ENCODE measurements at regions not wholly inside any gene's neighbourhood (a gene's known extent, or its start where the extent isn't known, plus 50 kb on each side); places are given as distances from the start of the nearest gene placed in this dataset.

DNA sequence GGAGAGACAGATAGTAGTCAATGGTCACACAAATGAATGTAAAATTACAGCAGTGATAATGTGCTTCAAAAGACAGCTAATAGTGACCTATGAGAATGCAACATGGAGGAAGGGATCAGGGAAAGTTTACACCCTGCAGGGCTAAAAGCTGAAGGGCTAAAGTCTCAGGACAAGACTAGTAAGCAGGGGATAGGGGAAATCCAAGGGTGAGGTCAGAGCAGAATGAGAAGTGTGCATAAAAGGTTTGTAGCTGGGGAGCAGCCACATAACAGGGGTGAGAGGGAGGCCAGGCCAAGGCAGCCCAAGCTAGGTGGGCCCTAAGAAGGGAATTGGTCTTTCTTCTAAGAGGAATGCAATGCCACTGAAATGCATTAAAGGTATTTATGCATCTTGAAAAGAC, 746.3 kb downstream of the SATB2 start:
- Histone ChIP-seq H3K9ac (ENCODE audit: control insufficient read depth, extremely low read depth, insufficient read depth, low read length) (no peak overlapping the region), H4K20me1 (ENCODE audit: control insufficient read depth, extremely low read depth, insufficient read depth, low read length) (no peaks in the 10 kb centered on the region), H3K27ac (ENCODE audit: control insufficient read depth, insufficient read depth, low read length) (no peak overlapping the region), H3K4me1 (ENCODE audit: control insufficient read depth, extremely low read depth, insufficient read depth, low read length) (no peaks in the 10 kb centered on the region), H3K4me3 (ENCODE audit: control insufficient read depth in 2 of 3, extremely low read depth in 1 of 3, insufficient read depth in 2 of 3, low read depth in 1 of 3, low read length in 3 of 3) (no peak overlapping the region), H3K27me3 (ENCODE audit: control insufficient read depth, extremely low read depth, insufficient read depth, low read length) (no peaks in the 10 kb centered on the region), H3K79me2 (ENCODE audit: control insufficient read depth, insufficient read depth, low read length) (no peaks in the 10 kb centered on the region), H3K9me1 (ENCODE audit: control insufficient read depth, extremely low read depth, insufficient read depth, low read length) (no peaks in the 10 kb centered on the region), H3K9me3 (ENCODE audit: control insufficient read depth, low read depth, low read length) (no peaks in the 10 kb centered on the region), H2AFZ (ENCODE audit: control insufficient read depth, low read length) (no peak overlapping the region), H3K36me3 (ENCODE audit: control insufficient read depth in 2 of 2, extremely low read depth in 1 of 2, insufficient read depth in 2 of 2, low read length in 2 of 2) (no peaks in the 10 kb centered on the region), H3K4me2 (ENCODE audit: control insufficient read depth, extremely low read depth, insufficient read depth, low read depth, low read length) (no peak overlapping the region)
- dilution Hi-C loops (cut with MboI; ENCODE audit: extremely low pct_ligation_motif_present, low sequenced_read_pairs) = no loop called here
- DNase-seq (ENCODE audit: low read depth, low spot score) = no peak
- TF ChIP-seq EZH2 (IDR thresholded peaks at IDR 0.05; ENCODE audit: low read length) = no peak
- TF ChIP-seq, protein P1, sequence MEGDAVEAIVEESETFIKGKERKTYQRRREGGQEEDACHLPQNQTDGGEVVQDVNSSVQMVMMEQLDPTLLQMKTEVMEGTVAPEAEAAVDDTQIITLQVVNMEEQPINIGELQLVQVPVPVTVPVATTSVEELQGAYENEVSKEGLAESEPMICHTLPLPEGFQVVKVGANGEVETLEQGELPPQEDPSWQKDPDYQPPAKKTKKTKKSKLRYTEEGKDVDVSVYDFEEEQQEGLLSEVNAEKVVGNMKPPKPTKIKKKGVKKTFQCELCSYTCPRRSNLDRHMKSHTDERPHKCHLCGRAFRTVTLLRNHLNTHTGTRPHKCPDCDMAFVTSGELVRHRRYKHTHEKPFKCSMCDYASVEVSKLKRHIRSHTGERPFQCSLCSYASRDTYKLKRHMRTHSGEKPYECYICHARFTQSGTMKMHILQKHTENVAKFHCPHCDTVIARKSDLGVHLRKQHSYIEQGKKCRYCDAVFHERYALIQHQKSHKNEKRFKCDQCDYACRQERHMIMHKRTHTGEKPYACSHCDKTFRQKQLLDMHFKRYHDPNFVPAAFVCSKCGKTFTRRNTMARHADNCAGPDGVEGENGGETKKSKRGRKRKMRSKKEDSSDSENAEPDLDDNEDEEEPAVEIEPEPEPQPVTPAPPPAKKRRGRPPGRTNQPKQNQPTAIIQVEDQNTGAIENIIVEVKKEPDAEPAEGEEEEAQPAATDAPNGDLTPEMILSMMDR (optimal IDR thresholded peaks at IDR 0.05 in 1 of 3, IDR thresholded peaks at IDR 0.05 in 1 of 3, conservative IDR thresholded peaks at IDR 0.05 in 1 of 3; ENCODE audit: extremely low read depth in 1 of 3, insufficient read depth in 2 of 3, low read length in 3 of 3) = no peak
- no peak for FAIRE-seq

DNA sequence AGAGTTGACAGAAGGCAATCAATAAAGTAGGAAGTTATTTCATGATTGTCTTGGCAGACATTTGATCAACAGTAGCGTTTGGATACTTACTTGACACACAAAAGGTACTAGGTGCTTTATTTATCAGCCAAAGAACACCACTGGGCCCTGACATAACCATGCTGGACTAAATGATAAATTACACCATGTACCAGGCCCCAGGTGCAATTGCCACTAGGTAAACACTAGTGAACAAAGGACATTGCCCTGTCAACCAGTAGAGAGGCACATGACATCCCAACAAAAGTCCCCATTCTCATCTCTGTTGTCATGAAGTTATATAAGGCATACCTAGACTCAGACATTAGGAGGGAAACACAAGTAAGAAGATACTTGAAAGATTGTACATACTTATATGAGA, 747.2 kb downstream of the SATB2 start:
- H3K9ac ChIP-seq (ENCODE audit: control insufficient read depth, extremely low read depth, insufficient read depth, low read length) = no peak overlapping the region
- FAIRE-seq = no peak

More for the DNA sequence above, 747.2 kb downstream of the SATB2 start:
- Histone ChIP-seq H3K4me2 (ENCODE audit: control insufficient read depth, extremely low read depth, insufficient read depth, low read depth, low read length) (no peak overlapping the region), H3K9me3 (ENCODE audit: control insufficient read depth, low read depth, low read length) (no peaks in the 10 kb centered on the region), H3K27ac (ENCODE audit: control insufficient read depth, insufficient read depth, low read length) (no peak overlapping the region), H3K27me3 (ENCODE audit: control insufficient read depth, extremely low read depth, insufficient read depth, low read length) (no peaks in the 10 kb centered on the region), H3K36me3 (ENCODE audit: control insufficient read depth in 2 of 2, extremely low read depth in 1 of 2, insufficient read depth in 2 of 2, low read length in 2 of 2) (no peaks in the 10 kb centered on the region), H3K79me2 (ENCODE audit: control insufficient read depth, insufficient read depth, low read length) (no peaks in the 10 kb centered on the region), H2AFZ (ENCODE audit: control insufficient read depth, low read length) (no peak overlapping the region), H3K4me1 (ENCODE audit: control insufficient read depth, extremely low read depth, insufficient read depth, low read length) (no peaks in the 10 kb centered on the region), H3K9me1 (ENCODE audit: control insufficient read depth, extremely low read depth, insufficient read depth, low read length) (no peaks in the 10 kb centered on the region), H3K4me3 (ENCODE audit: control insufficient read depth in 2 of 3, extremely low read depth in 1 of 3, insufficient read depth in 2 of 3, low read depth in 1 of 3, low read length in 3 of 3) (no peak overlapping the region), H4K20me1 (ENCODE audit: control insufficient read depth, extremely low read depth, insufficient read depth, low read length) (no peaks in the 10 kb centered on the region)
- dilution Hi-C loops (cut with MboI; ENCODE audit: extremely low pct_ligation_motif_present, low sequenced_read_pairs) = no loop called here
- no peak for TF ChIP-seq EZH2 (IDR thresholded peaks at IDR 0.05; ENCODE audit: low read length)
- TF ChIP-seq, protein P1 (optimal IDR thresholded peaks at IDR 0.05 in 1 of 3, IDR thresholded peaks at IDR 0.05 in 1 of 3, conservative IDR thresholded peaks at IDR 0.05 in 1 of 3; ENCODE audit: extremely low read depth in 1 of 3, insufficient read depth in 2 of 3, low read length in 3 of 3) = no peak
- DNase-seq (ENCODE audit: low read depth, low spot score) = no peak

Data from keratinocyte (primary cell).